Naive thymus-derived CD8-positive, alpha-beta T cell (primary cell): ENCODE measurements at regions not wholly inside any gene's neighbourhood (a gene's known extent, or its start where the extent isn't known, plus 50 kb on each side); places are given as distances from the start of the nearest gene placed in this dataset.

Experiments used
- ATAC-seq, 2 donors: fragments of 150-1000 bp; cut with Tn5 transposase in 1 of 2; sonication (Bioruptor Pico), chemical (Tn5 transposase) in 1 of 2; 1 replicate in 1 of 2; 2 replicates in 1 of 2; pipeline ENCODE4 v1.10.0; 2021; ENCODE audit warnings: mild to moderate bottlenecking in 2 of 2, moderate library complexity in 2 of 2
- POLR2A ChIA-PET: fragments of 350-600 bp; sonication (Branson Sonifier 250); formaldehyde crosslinking; loops from one replicate; lab custom pipeline; 2021; ENCODE audit warnings: antibody characterized with exemption; lab: Charles Lee
- DNase-seq, 10 donors: peaks; one replicate each; pipeline versions ENCODE4 v3.0.0 to v3.0.0-alpha.2; 2020 to 2022
- H3K27ac Mint-ChIP-seq, 10 donors: one replicate each; pipeline ENCODE4 v1.8.0; 2020 to 2022; ENCODE audit warnings: mild to moderate bottlenecking in 10 of 10, mixed read lengths in 10 of 10, moderate library complexity in 4 of 10, inconsistent platforms in 1 of 10
- H3K27me3 Mint-ChIP-seq, 5 donors: one replicate each; pipeline ENCODE4 v1.8.0; 2021 to 2022; ENCODE audit warnings: mixed read lengths in 5 of 5
- H3K36me3 Mint-ChIP-seq, 3 donors: one replicate each; pipeline ENCODE4 v1.8.0; 2020 to 2022; ENCODE audit warnings: mixed read lengths in 3 of 3, mild to moderate bottlenecking in 2 of 3, inconsistent platforms in 1 of 3
- H3K4me1 Mint-ChIP-seq, 4 donors: one replicate each; pipeline ENCODE4 v1.8.0; 2021 to 2022; ENCODE audit warnings: mixed read lengths in 4 of 4
- H3K4me3 Mint-ChIP-seq, 10 donors: one replicate each; pipeline ENCODE4 v1.8.0; 2020 to 2022; ENCODE audit warnings: mild to moderate bottlenecking in 10 of 10, mixed read lengths in 10 of 10, moderate library complexity in 6 of 10, inconsistent platforms in 1 of 10
- H3K9me3 Mint-ChIP-seq, 9 donors: one replicate each; pipeline ENCODE4 v1.8.0; 2020 to 2022; ENCODE audit warnings: mixed read lengths in 9 of 9, mild to moderate bottlenecking in 3 of 9, inconsistent platforms in 1 of 9, moderate library complexity in 1 of 9

GRCh38 chr3:33919312-33920120 lies 121.1 kb downstream of the PDCD6IP start:
- no peak for DNase-seq
- peak overlapping the region in 1 of 10 donors; percentile 46 for H3K27ac Mint-ChIP-seq
- H3K4me3 Mint-ChIP-seq, result no peak overlapping the region
- peaks cover 0 to 7% (median 0%) of the 10 kb centered on the region in 5 donors for H3K27me3 Mint-ChIP-seq
- ATAC-seq, result no peak
- no peaks in the 10 kb centered on the region for H3K36me3 Mint-ChIP-seq
- H3K4me1 Mint-ChIP-seq, result no peaks in the 10 kb centered on the region
- peaks cover 0 to 2% (median 0%) of the 10 kb centered on the region in 9 donors for H3K9me3 Mint-ChIP-seq
- POLR2A ChIA-PET, result no interaction called here

- POLR2A ChIA-PET, result no interaction called here
- H3K4me3 Mint-ChIP-seq, result no peak overlapping the region
- no peaks in the 10 kb centered on the region for H3K36me3 Mint-ChIP-seq
- no peak for DNase-seq
- peaks cover 0 to 2% (median 0%) of the 10 kb centered on the region in 9 donors for H3K9me3 Mint-ChIP-seq
- no peak for ATAC-seq
- H3K27ac Mint-ChIP-seq, result no peak overlapping the region
- peaks cover 0 to 7% (median 0%) of the 10 kb centered on the region in 5 donors for H3K27me3 Mint-ChIP-seq
- H3K4me1 Mint-ChIP-seq, result no peaks in the 10 kb centered on the region
These were observed 122.1 kb downstream of the PDCD6IP start for GRCh38 chr3:33920511-33920910.

GRCh38 chr3:33921608-33922007 lies 123.2 kb downstream of the PDCD6IP start:
- DNase-seq, result no peak

GRCh38 chr3:33926998-33927605 lies 128.7 kb downstream of the PDCD6IP start:
- H3K4me3 Mint-ChIP-seq, result no peak overlapping the region
- H3K27me3 Mint-ChIP-seq, result peaks cover 0 to 3% (median 0%) of the 10 kb centered on the region in 5 donors
- no peaks in the 10 kb centered on the region for H3K9me3 Mint-ChIP-seq
- H3K36me3 Mint-ChIP-seq, result no peaks in the 10 kb centered on the region
- POLR2A ChIA-PET, result no interaction called here
- DNase-seq (no peak), ATAC-seq (no peak)
- no peak overlapping the region for H3K27ac Mint-ChIP-seq
- H3K4me1 Mint-ChIP-seq, result no peaks in the 10 kb centered on the region

More at GRCh38 chr3:33921608-33922007, 123.2 kb downstream of the PDCD6IP start:
- Mint-ChIP-seq H3K4me3 (no peak overlapping the region), H3K9me3 (peaks cover 0 to 2% (median 0%) of the 10 kb centered on the region in 9 donors), H3K36me3 (no peaks in the 10 kb centered on the region), H3K27me3 (peaks cover 0 to 1% (median 0%) of the 10 kb centered on the region in 5 donors), H3K4me1 (no peaks in the 10 kb centered on the region), H3K27ac (peak overlapping the region in 1 of 10 donors; percentile 70)
- no peak for ATAC-seq
- POLR2A ChIA-PET, result no interaction called here

- H3K27me3 Mint-ChIP-seq, result peaks cover 0 to 3% (median 0%) of the 10 kb centered on the region in 5 donors
- H3K9me3 Mint-ChIP-seq, result peaks cover 0 to 3% (median 0%) of the 10 kb centered on the region in 9 donors
- DNase-seq (no peak), ATAC-seq (no peak)
- no peak overlapping the region for H3K4me3 Mint-ChIP-seq
- H3K4me1 Mint-ChIP-seq, result no peaks in the 10 kb centered on the region
- no peak overlapping the region for H3K27ac Mint-ChIP-seq
- POLR2A ChIA-PET, result no interaction called here
- H3K36me3 Mint-ChIP-seq, result no peaks in the 10 kb centered on the region
These were observed 131.4 kb downstream of the PDCD6IP start for GRCh38 chr3:33929813-33930212.

GRCh38 chr3:33931512-33931911 lies 133.1 kb downstream of the PDCD6IP start:
- Mint-ChIP-seq H3K4me3 (no peak overlapping the region), H3K27ac (no peak overlapping the region), H3K9me3 (peaks cover 0 to 3% (median 0%) of the 10 kb centered on the region in 9 donors), H3K27me3 (peaks cover 0 to 7% (median 2%) of the 10 kb centered on the region in 5 donors), H3K36me3 (no peaks in the 10 kb centered on the region), H3K4me1 (peaks cover 0 to 2% (median 0%) of the 10 kb centered on the region in 4 donors)
- DNase-seq (no peak), ATAC-seq (no peak)
- POLR2A ChIA-PET, result no interaction called here

GRCh38 chr3:33932010-33932764 lies 133.8 kb downstream of the PDCD6IP start:
- Mint-ChIP-seq H3K36me3 (no peaks in the 10 kb centered on the region), H3K27ac (no peak overlapping the region), H3K27me3 (peaks cover 0 to 10% (median 2%) of the 10 kb centered on the region in 5 donors), H3K4me3 (no peak overlapping the region), H3K4me1 (peaks cover 0 to 2% (median 0%) of the 10 kb centered on the region in 4 donors), H3K9me3 (peaks cover 0 to 3% (median 0%) of the 10 kb centered on the region in 9 donors)
- DNase-seq (no peak), ATAC-seq (no peak)
- POLR2A ChIA-PET, result no interaction called here

GRCh38 chr3:33936171-33936920 lies 137.9 kb downstream of the PDCD6IP start:
- H3K4me1 Mint-ChIP-seq, result peaks cover 0 to 2% (median 0%) of the 10 kb centered on the region in 4 donors

GRCh38 chr3:33936921-33937525 lies 138.6 kb downstream of the PDCD6IP start:
- Mint-ChIP-seq H3K36me3 (no peaks in the 10 kb centered on the region), H3K9me3 (peaks cover 0 to 3% (median 0%) of the 10 kb centered on the region in 9 donors), H3K4me1 (peaks cover 0 to 2% (median 0%) of the 10 kb centered on the region in 4 donors), H3K27me3 (peaks cover 0 to 8% (median 3%) of the 10 kb centered on the region in 5 donors), H3K27ac (no peak overlapping the region), H3K4me3 (no peak overlapping the region)
- DNase-seq (no peak), ATAC-seq (no peak)
- POLR2A ChIA-PET, result no interaction called here

More at GRCh38 chr3:33936171-33936920, 137.9 kb downstream of the PDCD6IP start:
- H3K27me3 Mint-ChIP-seq, result peaks cover 0 to 8% (median 3%) of the 10 kb centered on the region in 5 donors
- POLR2A ChIA-PET, result no interaction called here
- ATAC-seq (no peak), DNase-seq (no peak)
- H3K9me3 Mint-ChIP-seq, result peaks cover 0 to 3% (median 0%) of the 10 kb centered on the region in 9 donors
- no peak overlapping the region for H3K4me3 Mint-ChIP-seq
- no peaks in the 10 kb centered on the region for H3K36me3 Mint-ChIP-seq
- no peak overlapping the region for H3K27ac Mint-ChIP-seq

GRCh38 chr3:33937628-33938027 lies 139.2 kb downstream of the PDCD6IP start:
- peaks cover 0 to 2% (median 0%) of the 10 kb centered on the region in 4 donors for H3K4me1 Mint-ChIP-seq
- no peak overlapping the region for H3K27ac Mint-ChIP-seq
- peaks cover 0 to 3% (median 0%) of the 10 kb centered on the region in 9 donors for H3K9me3 Mint-ChIP-seq
- POLR2A ChIA-PET, result no interaction called here
- H3K27me3 Mint-ChIP-seq, result peaks cover 0 to 8% (median 3%) of the 10 kb centered on the region in 5 donors
- no peak for ATAC-seq
- no peaks in the 10 kb centered on the region for H3K36me3 Mint-ChIP-seq
- DNase-seq, result no peak
- H3K4me3 Mint-ChIP-seq, result no peak overlapping the region

GRCh38 chr3:33940149-33940548 lies 141.7 kb downstream of the PDCD6IP start:
- POLR2A ChIA-PET, result no interaction called here
- peaks cover 0 to 2% (median 0%) of the 10 kb centered on the region in 4 donors for H3K4me1 Mint-ChIP-seq
- H3K27ac Mint-ChIP-seq, result no peak overlapping the region
- H3K4me3 Mint-ChIP-seq, result no peak overlapping the region
- no peak for DNase-seq
- H3K27me3 Mint-ChIP-seq, result peaks cover 1 to 9% (median 3%) of the 10 kb centered on the region in 5 donors
- H3K9me3 Mint-ChIP-seq, result peaks cover 0 to under 1% (median 0%) of the 10 kb centered on the region in 9 donors
- H3K36me3 Mint-ChIP-seq, result no peaks in the 10 kb centered on the region
- ATAC-seq, result no peak

- Mint-ChIP-seq H3K9me3 (no peaks in the 10 kb centered on the region), H3K27me3 (peaks cover 0 to 9% (median 3%) of the 10 kb centered on the region in 5 donors), H3K4me1 (no peaks in the 10 kb centered on the region), H3K36me3 (no peaks in the 10 kb centered on the region), H3K27ac (no peak overlapping the region), H3K4me3 (no peak overlapping the region)
- DNase-seq, result no peak
- POLR2A ChIA-PET, result no interaction called here
- no peak for ATAC-seq
These were observed 142.3 kb downstream of the PDCD6IP start for GRCh38 chr3:33940736-33941135.
